Body of pancreas (tissue), 4 donors: ENCODE measurements at regions not wholly inside any gene's neighbourhood (a gene's known extent, or its start where the extent isn't known, plus 50 kb on each side); places are given as distances from the start of the nearest gene placed in this dataset.
"Not testable (repeated sequence)": the region's sequence is repeated elsewhere in the genome, so short reads cannot be mapped to it uniquely, and the experiment has no call there.

ENCODE experiments used
- ATAC-seq: fragments of 150-250 bp; one replicate; pipeline ENCODE4 v1.9.1; 2016
- DNase-seq, 4 donors: peaks; one replicate each; pipeline ENCODE4 v3.0.0-alpha.2; 2019
- H3K27ac ChIP-seq, 4 donors: fragments of 200-600 bp; sonication (generic); 1 replicate in 3 of 4; 2 replicates in 1 of 4; pipeline versions ENCODE4 v1.5.1 to v1.6.1; 2016 to 2019; ENCODE audit warnings: mild to moderate bottlenecking in 1 of 4, mixed read lengths in 1 of 4, moderate library complexity in 1 of 4
- H3K27me3 ChIP-seq, 2 donors: fragments of 200-600 bp; sonication (generic); one replicate each; pipeline ENCODE4 v1.6.0; 2016; ENCODE audit warnings: mild to moderate bottlenecking in 1 of 2
- H3K36me3 ChIP-seq, 2 donors: fragments of 200-600 bp; sonication (generic); replicated peaks in 1 of 2; 2 replicates each; pipeline ENCODE4 v1.5.1; 2016; ENCODE audit warnings: low read depth in 2 of 2; ENCODE audit not compliant: insufficient read depth in 1 of 2
- H3K4me1 ChIP-seq: fragments of 200-600 bp; sonication (generic); one replicate; pipeline ENCODE4 v1.6.0; 2016
- H3K4me3 ChIP-seq, 2 donors: fragments of 200-600 bp; sonication (generic); 1 replicate in 1 of 2; 2 replicates in 1 of 2; pipeline ENCODE4 v1.5.1; 2016 to 2019
- H3K9me3 ChIP-seq, 3 donors: fragments of 200-600 bp; sonication (generic); 1 replicate in 2 of 3; 2 replicates in 1 of 3; pipeline ENCODE4 v1.5.1; 2016
- CTCF ChIP-seq, 7 experiments: fragments of 450-650 bp in 4 of 7; fragments of 200-600 bp in 3 of 7; sonication (generic) in 3 of 7; IDR thresholded peaks; one replicate each; pipeline ENCODE4 v1.5.1; 2016 to 2019; ENCODE audit warnings: antibody characterized with exemption in 7 of 7
- POLR2A ChIP-seq, 3 donors: fragments of 450-650 bp; IDR thresholded peaks; one replicate each; pipeline ENCODE4 v1.6.1; 2016; ENCODE audit warnings: antibody characterized with exemption in 3 of 3, mild to moderate bottlenecking in 2 of 3
- WGBS, 2 donors: methylation state at CpG; one replicate each; pipeline ENCODE4 v1.1.5; 2017; 5-methylcytosine and 5-hydroxymethylcytosine counted together
- intact Hi-C: fragments of 100-400 bp; cut with DNase I; formaldehyde crosslinking; loops from one replicate; pipeline ENCODE4 v1.15.1; 2023

GRCh38 chr1:66464802-66465201 lies 69.2 kb upstream of the SGIP1 start:
- intact Hi-C loops = no loop called here
- DNase-seq (no peak), ATAC-seq (no peak)
- H3K9me3 ChIP-seq = no peaks in the 10 kb centered on the region
- no peaks in the 10 kb centered on the region for H3K4me1 ChIP-seq
- no peak overlapping the region for H3K27ac ChIP-seq
- 39 to 89% methylated on average over 2 of the region's 2 CpGs for WGBS, 2 donors
- no peak for TF ChIP-seq POLR2A (IDR thresholded peaks at IDR 0.05)
- TF ChIP-seq CTCF (IDR thresholded peaks at IDR 0.05) = no peak
- no peaks in the 10 kb centered on the region for H3K36me3 ChIP-seq
- no peaks in the 10 kb centered on the region for H3K27me3 ChIP-seq
- H3K4me3 ChIP-seq = no peak overlapping the region

GRCh38 chr1:66466695-66467094 lies 67.3 kb upstream of the SGIP1 start:
- H3K9me3 ChIP-seq, intact Hi-C loops, H3K36me3 ChIP-seq, H3K4me3 ChIP-seq, H3K27me3 ChIP-seq, H3K4me1 ChIP-seq, ATAC-seq, H3K27ac ChIP-seq, DNase-seq: not testable (repeated sequence)
- 46 to 48% methylated on average over 2 of the region's 2 CpGs for WGBS, 2 donors

- ATAC-seq (no peak), DNase-seq (no peak)
- intact Hi-C loops = no loop called here
- Histone ChIP-seq H3K36me3 (no peaks in the 10 kb centered on the region), H3K27ac (no peak overlapping the region), H3K4me3 (no peak overlapping the region), H3K27me3 (no peaks in the 10 kb centered on the region), H3K9me3 (no peaks in the 10 kb centered on the region), H3K4me1 (no peaks in the 10 kb centered on the region)
- WGBS, 2 donors = 60 to 64% methylated on average over 2 of the region's 2 CpGs
- TF ChIP-seq CTCF (IDR thresholded peaks at IDR 0.05) (no peak), POLR2A (IDR thresholded peaks at IDR 0.05) (no peak)
Measured at GRCh38 chr1:66468722-66469121, 65.2 kb upstream of the SGIP1 start.

DNA sequence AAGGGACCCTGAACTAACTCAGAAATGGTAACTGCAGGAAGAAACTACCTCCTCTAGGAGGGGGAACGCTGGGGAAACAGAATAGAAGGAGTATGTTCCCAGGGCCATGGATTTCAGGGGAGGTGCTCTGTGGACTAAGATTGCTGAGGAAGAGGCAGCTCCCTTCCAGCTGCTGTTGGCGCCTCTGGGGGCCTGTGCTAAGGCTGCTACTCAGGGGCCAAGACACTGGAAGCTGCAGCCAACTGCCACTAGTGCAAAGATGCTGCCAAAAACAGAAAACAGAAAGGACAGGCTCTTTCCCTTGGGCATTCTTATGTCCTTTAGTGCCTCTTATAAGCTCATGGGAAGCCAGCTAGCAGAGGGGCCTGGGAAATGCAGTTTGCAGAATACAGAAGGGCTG lies 58.0 kb upstream of the SGIP1 start:
- 56 to 60% methylated on average over 2 of the region's 2 CpGs for WGBS, 2 donors
- no peaks in the 10 kb centered on the region for H3K36me3 ChIP-seq
- TF ChIP-seq CTCF (IDR thresholded peaks at IDR 0.05) = no peak
- TF ChIP-seq POLR2A (IDR thresholded peaks at IDR 0.05) = no peak
- H3K27ac ChIP-seq = no peak overlapping the region
- intact Hi-C loops = no loop called here
- no peak overlapping the region for H3K4me3 ChIP-seq
- no peaks in the 10 kb centered on the region for H3K27me3 ChIP-seq
- no peaks in the 10 kb centered on the region for H3K9me3 ChIP-seq
- no peaks in the 10 kb centered on the region for H3K4me1 ChIP-seq
- ATAC-seq (no peak), DNase-seq (no peak)

GRCh38 chr1:66476774-66477173 lies 57.2 kb upstream of the SGIP1 start:
- ATAC-seq (no peak), DNase-seq (no peak)
- 77 to 85% methylated on average over 1 of the region's 1 CpG for WGBS, 2 donors
- Histone ChIP-seq H3K4me1 (no peaks in the 10 kb centered on the region), H3K36me3 (no peaks in the 10 kb centered on the region), H3K27ac (no peak overlapping the region), H3K9me3 (no peaks in the 10 kb centered on the region), H3K4me3 (no peak overlapping the region), H3K27me3 (no peaks in the 10 kb centered on the region)
- intact Hi-C loops = no loop called here
- no peak for TF ChIP-seq CTCF (IDR thresholded peaks at IDR 0.05)
- no peak for TF ChIP-seq POLR2A (IDR thresholded peaks at IDR 0.05)
